Colonic mucosa (tissue), 4 donors: ENCODE measurements at regions not wholly inside any gene's neighbourhood (a gene's known extent, or its start where the extent isn't known, plus 50 kb on each side); places are given as distances from the start of the nearest gene placed in this dataset.

Experiments used
- DNase-seq: peaks from one replicate; pipeline ENCODE4 v3.0.0-alpha.2; 2020
- H3K27ac ChIP-seq: fragments of 200-600 bp; one replicate; pipeline ENCODE4 v1.8.0; 2021
- H3K27me3 ChIP-seq: fragments of 200-600 bp; one replicate; pipeline ENCODE4 v1.8.0; 2021
- H3K36me3 ChIP-seq: fragments of 200-600 bp; one replicate; pipeline ENCODE4 v1.8.0; 2021
- H3K4me1 ChIP-seq: fragments of 200-600 bp; one replicate; pipeline ENCODE4 v1.8.0; 2021; ENCODE audit warnings: mild to moderate bottlenecking
- H3K4me3 ChIP-seq: fragments of 200-600 bp; one replicate; pipeline ENCODE4 v1.8.0; 2021
- H3K9ac ChIP-seq, 2 donors: one replicate each; pipeline ENCODE4 v1.7.0; 2013; ENCODE audit warnings: control low read depth in 2 of 2, low read depth in 2 of 2, low read length in 2 of 2
- H3K9me3 ChIP-seq: fragments of 200-600 bp; one replicate; pipeline ENCODE4 v1.8.0; 2021
- CTCF ChIP-seq: fragments of 200-600 bp; IDR thresholded peaks from one replicate; pipeline ENCODE4 v1.8.0; 2022; ENCODE audit warnings: antibody characterized with exemption, mild to moderate bottlenecking
- intact Hi-C: fragments of 100-400 bp; cut with DNase I; formaldehyde crosslinking; loops from one replicate; pipeline ENCODE4 v1.14.1; 2022
- donor health status: healthy.
- donor health status: DM: no; HTN: no; CAD: no.
- donor health status: DM: no; HTN: no; CAD: no.

GRCh38 chr5:92729088-92729487 lies 851.9 kb downstream of the NR2F1-AS1 start:
- H3K9me3 ChIP-seq = no peaks in the 10 kb centered on the region
- H3K9ac ChIP-seq = no peak overlapping the region
- DNase-seq = no peak
- no peak overlapping the region for H3K4me3 ChIP-seq
- no peaks in the 10 kb centered on the region for H3K36me3 ChIP-seq
- H3K4me1 ChIP-seq = no peaks in the 10 kb centered on the region
- TF ChIP-seq CTCF = no peak
- H3K27ac ChIP-seq = no peak overlapping the region
- no peaks in the 10 kb centered on the region for H3K27me3 ChIP-seq
- intact Hi-C loops = no loop called here

GRCh38 chr5:92715946-92716520 lies 865.0 kb downstream of the NR2F1-AS1 start:
- H3K4me3 ChIP-seq = no peak overlapping the region
- no peaks in the 10 kb centered on the region for H3K27me3 ChIP-seq
- intact Hi-C loops = no loop called here
- H3K27ac ChIP-seq = no peak overlapping the region
- no peak for DNase-seq
- H3K9me3 ChIP-seq = no peaks in the 10 kb centered on the region
- no peak for TF ChIP-seq CTCF
- H3K9ac ChIP-seq = no peak overlapping the region
- no peaks in the 10 kb centered on the region for H3K4me1 ChIP-seq
- no peaks in the 10 kb centered on the region for H3K36me3 ChIP-seq

- Histone ChIP-seq H3K27me3 (no peaks in the 10 kb centered on the region), H3K27ac (no peak overlapping the region), H3K36me3 (no peaks in the 10 kb centered on the region), H3K9me3 (no peaks in the 10 kb centered on the region), H3K9ac (no peak overlapping the region), H3K4me1 (no peaks in the 10 kb centered on the region), H3K4me3 (no peak overlapping the region)
- no peak for DNase-seq
- TF ChIP-seq CTCF = no peak
- intact Hi-C loops = no loop called here
Measured at GRCh38 chr5:92713826-92714225, 867.2 kb downstream of the NR2F1-AS1 start.

GRCh38 chr5:92713335-92713743 lies 867.7 kb downstream of the NR2F1-AS1 start:
- TF ChIP-seq CTCF = no peak
- no peak overlapping the region for H3K4me3 ChIP-seq
- H3K4me1 ChIP-seq = no peaks in the 10 kb centered on the region
- H3K27me3 ChIP-seq = no peaks in the 10 kb centered on the region
- no peaks in the 10 kb centered on the region for H3K36me3 ChIP-seq
- DNase-seq = no peak
- H3K27ac ChIP-seq = no peak overlapping the region
- H3K9me3 ChIP-seq = no peaks in the 10 kb centered on the region
- H3K9ac ChIP-seq = no peak overlapping the region
- intact Hi-C loops = no loop called here

- no peak overlapping the region for H3K27ac ChIP-seq
- TF ChIP-seq CTCF = no peak
- H3K36me3 ChIP-seq = no peaks in the 10 kb centered on the region
- no peak overlapping the region for H3K9ac ChIP-seq
- no peak overlapping the region for H3K4me3 ChIP-seq
- H3K27me3 ChIP-seq = no peaks in the 10 kb centered on the region
- H3K9me3 ChIP-seq = no peaks in the 10 kb centered on the region
- DNase-seq = no peak
- intact Hi-C loops = no loop called here
- H3K4me1 ChIP-seq = no peaks in the 10 kb centered on the region
Measured at GRCh38 chr5:92711956-92712355, 869.1 kb downstream of the NR2F1-AS1 start.
